ENCODE measurements at regions not wholly inside any gene's neighbourhood (a gene's known extent, or its start where the extent isn't known, plus 50 kb on each side); places are given as distances from the start of the nearest gene placed in this dataset.

DNA sequence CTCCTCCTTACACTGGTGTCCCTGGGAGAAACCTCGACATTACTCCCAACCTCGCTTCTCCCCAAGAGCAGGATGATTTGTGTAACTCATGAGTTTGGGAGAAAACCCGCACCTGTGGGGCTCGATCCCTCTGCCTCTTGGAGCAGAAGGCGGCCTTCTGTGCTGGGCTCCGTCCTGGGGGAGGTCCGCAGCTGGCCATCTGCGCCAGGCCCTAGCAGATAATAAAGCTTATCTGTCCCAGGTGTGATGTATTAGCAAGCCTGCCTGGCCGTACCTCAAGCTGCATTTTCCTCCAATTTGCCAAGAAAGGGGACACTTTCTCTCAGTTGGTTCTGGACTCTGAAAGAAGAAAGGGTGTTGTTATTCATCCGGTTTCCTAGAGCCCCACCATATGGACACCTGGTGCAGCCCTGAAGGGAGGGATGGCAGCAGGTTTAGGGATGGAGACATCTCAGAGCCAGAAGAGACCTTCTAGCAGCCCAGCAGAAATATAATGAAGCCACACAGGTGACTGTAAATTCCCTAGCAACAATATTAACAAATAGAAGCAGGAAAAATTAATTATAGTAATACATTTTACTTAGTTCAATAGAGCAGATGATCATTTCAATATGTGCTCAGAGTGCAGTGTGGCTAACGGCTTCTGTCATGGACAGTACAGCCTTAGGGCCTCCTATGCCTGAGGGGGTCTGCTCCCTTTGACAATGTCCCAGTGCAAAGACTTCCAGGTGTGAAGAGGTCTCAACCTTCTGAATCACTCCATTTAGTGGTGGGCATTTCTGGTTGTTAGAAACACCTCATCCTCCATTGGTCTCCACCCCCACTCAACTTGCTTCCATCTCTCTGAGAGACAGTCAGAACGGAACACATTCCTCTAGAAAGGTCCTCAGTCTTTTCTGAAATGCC, 94.8 kb downstream of the CPN2 start:
- Histone ChIP-seq H3K9me3 (peaks cover 0 to 8% (median 7%) of the 10 kb centered on the region in 8 donors), H3K36me3 (no peaks in the 10 kb centered on the region), H3K27ac (peak overlapping the region in 7 of 8 donors; percentile 32 to 72 (median 57)), H3K4me3 (no peak overlapping the region), H3K27me3 (replicated peaks in 1 of 7) (peaks cover 0 to 4% (median 0%) of the 10 kb centered on the region in 7 donors), H3K4me1 (peaks cover 10 to 32% (median 20%) of the 10 kb centered on the region in 6 donors)
- 85 to 90% (median 87%) methylated on average over 12 of the region's 12 CpGs for WGBS, 5 donors
- intact Hi-C loops (cut with DNase I; ENCODE audit: low total_unique reads), result no loop called here
- no peak for DNase-seq
- TF ChIP-seq POLR2A (IDR thresholded peaks at IDR 0.05) (no peak), POLR2AphosphoS5 (IDR thresholded peaks at IDR 0.05) (no peak)
- TF ChIP-seq, protein P1, sequence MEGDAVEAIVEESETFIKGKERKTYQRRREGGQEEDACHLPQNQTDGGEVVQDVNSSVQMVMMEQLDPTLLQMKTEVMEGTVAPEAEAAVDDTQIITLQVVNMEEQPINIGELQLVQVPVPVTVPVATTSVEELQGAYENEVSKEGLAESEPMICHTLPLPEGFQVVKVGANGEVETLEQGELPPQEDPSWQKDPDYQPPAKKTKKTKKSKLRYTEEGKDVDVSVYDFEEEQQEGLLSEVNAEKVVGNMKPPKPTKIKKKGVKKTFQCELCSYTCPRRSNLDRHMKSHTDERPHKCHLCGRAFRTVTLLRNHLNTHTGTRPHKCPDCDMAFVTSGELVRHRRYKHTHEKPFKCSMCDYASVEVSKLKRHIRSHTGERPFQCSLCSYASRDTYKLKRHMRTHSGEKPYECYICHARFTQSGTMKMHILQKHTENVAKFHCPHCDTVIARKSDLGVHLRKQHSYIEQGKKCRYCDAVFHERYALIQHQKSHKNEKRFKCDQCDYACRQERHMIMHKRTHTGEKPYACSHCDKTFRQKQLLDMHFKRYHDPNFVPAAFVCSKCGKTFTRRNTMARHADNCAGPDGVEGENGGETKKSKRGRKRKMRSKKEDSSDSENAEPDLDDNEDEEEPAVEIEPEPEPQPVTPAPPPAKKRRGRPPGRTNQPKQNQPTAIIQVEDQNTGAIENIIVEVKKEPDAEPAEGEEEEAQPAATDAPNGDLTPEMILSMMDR (IDR thresholded peaks at IDR 0.05 in 8 of 11, conservative IDR thresholded peaks at IDR 0.05 in 3 of 11), result no peak

DNA sequence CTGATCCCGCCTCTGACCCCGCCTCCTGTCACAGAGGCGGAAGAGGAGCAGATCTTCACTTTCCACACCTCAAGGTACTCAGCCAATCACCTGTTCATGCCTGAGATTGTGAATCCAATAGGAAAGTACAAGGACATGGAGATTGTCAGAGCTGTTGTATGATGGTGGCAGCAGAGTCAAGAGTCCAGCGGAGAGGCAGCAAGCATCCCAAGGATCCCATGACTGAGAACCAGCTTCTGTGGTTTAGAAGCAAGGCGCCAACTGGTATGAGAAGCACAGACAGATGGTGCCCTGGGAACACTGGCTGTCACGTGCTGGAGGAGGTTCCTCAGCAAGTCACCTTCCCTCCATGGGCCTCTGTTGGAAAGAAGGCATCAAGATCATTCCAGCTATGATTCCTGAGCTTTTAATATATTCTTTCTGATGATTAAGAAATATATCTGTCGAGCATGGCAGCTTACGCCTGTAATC, 93.9 kb downstream of the CPN2 start:
- peaks cover 9 to 23% (median 16%) of the 10 kb centered on the region in 6 donors for H3K4me1 ChIP-seq
- no peaks in the 10 kb centered on the region for H3K27me3 ChIP-seq (replicated peaks in 1 of 7)
- WGBS, 5 donors, result 91 to 93% (median 92%) methylated on average over 8 of the region's 8 CpGs
- no peaks in the 10 kb centered on the region for H3K36me3 ChIP-seq
- TF ChIP-seq POLR2A (IDR thresholded peaks at IDR 0.05) (no peak), POLR2AphosphoS5 (IDR thresholded peaks at IDR 0.05) (no peak)
- TF ChIP-seq, protein P1 (IDR thresholded peaks at IDR 0.05 in 8 of 11, conservative IDR thresholded peaks at IDR 0.05 in 3 of 11), result no peak
- peaks cover 0 to 8% (median 7%) of the 10 kb centered on the region in 8 donors for H3K9me3 ChIP-seq
- no peak overlapping the region for H3K4me3 ChIP-seq
- H3K27ac ChIP-seq, result no peak overlapping the region
- intact Hi-C loops (cut with DNase I; ENCODE audit: low total_unique reads), result no loop called here
- no peak for DNase-seq

DNA sequence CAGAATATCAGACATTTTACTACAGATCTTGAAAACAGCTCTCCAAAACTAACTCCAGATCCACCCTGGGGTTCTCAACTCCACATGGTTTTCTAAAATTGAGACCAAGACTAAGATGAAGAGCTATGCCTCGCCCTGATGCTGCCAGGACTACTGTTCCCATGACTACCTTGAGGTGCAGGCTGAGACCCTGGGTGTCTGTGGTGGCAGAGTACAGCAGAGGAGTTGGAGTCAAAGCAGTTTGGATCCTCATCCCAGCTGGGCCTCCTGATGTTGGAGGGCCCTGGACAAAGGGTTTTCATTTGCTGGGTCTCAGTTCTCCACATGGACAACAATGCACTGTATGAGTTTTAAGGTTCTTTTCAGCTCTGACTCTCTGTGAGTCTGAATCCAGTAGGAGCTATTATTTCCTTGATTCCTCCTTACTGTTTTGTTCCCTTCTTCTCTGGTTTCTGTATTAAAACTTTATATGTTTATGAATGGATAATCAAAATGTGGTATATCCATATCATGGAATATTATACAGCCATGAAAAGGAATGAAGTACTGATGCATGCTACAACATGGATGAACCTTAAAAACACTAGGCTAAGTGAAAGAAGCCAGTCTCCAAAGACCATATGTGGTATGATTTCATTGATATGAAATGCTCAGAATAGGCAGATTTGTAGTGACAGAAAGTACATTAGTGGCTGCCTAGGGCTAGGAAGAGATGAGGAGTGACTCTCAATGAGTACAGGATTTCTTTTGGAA, 93.0 kb downstream of the CPN2 start:
- H3K27me3 ChIP-seq (replicated peaks in 1 of 7), result no peaks in the 10 kb centered on the region
- TF ChIP-seq POLR2AphosphoS5 (IDR thresholded peaks at IDR 0.05), result no peak
- no peak for TF ChIP-seq POLR2A (IDR thresholded peaks at IDR 0.05)
- TF ChIP-seq, protein P1 (IDR thresholded peaks at IDR 0.05 in 8 of 11, conservative IDR thresholded peaks at IDR 0.05 in 3 of 11), result no peak
- 80 to 100% (median 91%) methylated on average over 1 of the region's 1 CpG for WGBS, 5 donors
- intact Hi-C loops (cut with DNase I; ENCODE audit: low total_unique reads), result no loop called here
- no peak overlapping the region for H3K4me3 ChIP-seq
- H3K27ac ChIP-seq, result no peak overlapping the region
- H3K36me3 ChIP-seq, result no peaks in the 10 kb centered on the region
- DNase-seq, result no peak
- H3K4me1 ChIP-seq, result peaks cover 9 to 22% (median 16%) of the 10 kb centered on the region in 6 donors
- peaks cover 0 to 8% (median 7%) of the 10 kb centered on the region in 8 donors for H3K9me3 ChIP-seq

Data from spleen (tissue), 11 donors.